Fibroblast of skin of right quadriceps (primary cell): ENCODE measurements at regions not wholly inside any gene's neighbourhood (a gene's known extent, or its start where the extent isn't known, plus 50 kb on each side); places are given as distances from the start of the nearest gene placed in this dataset.
"Not testable (repeated sequence)": the region's sequence is repeated elsewhere in the genome, so short reads cannot be mapped to it uniquely, and the experiment has no call there.

Experiments
- DNase-seq: peaks from one replicate; pipeline ENCODE4 v3.0.0-alpha.2; 2013

DNA sequence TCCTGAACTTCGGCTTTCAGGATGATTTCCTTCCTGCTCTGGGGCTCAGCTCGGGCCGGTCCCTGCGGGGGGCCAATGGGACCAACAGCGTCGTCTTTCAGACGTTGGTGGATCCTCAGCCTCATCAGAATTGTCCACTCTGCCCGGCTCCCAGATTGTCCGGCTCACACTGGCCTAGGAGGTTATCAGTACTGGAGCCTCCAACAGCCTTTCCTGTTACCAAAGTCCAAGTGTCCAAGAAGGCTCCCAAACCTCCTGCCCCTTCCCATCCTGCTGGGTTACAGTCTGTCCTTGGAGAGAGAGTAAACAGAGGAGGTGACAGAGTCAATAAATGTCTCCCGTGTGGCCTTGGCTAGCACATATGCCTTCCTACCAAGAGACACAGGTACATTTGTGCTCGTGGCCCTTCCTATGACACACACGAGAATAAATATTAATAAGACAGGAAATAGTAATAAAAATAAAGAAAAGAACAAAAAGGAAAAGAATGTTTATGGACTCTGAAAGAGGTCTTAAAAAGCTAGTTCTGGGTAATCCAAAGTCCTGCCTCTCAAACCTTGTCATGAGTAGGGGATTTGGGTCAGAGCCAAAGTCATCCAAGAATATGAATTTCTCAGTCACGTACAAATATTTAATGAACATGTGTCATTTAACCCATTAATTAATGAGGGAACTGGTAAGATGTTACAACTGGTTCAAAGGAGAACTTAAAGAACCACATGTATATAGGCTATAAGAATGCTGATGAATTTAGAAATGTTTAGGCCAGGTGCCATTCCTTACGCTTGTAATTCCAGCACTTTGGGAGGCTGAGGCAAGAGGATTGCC, 80.8 kb upstream of the SLC2A1 start:
- no peak for DNase-seq

DNA sequence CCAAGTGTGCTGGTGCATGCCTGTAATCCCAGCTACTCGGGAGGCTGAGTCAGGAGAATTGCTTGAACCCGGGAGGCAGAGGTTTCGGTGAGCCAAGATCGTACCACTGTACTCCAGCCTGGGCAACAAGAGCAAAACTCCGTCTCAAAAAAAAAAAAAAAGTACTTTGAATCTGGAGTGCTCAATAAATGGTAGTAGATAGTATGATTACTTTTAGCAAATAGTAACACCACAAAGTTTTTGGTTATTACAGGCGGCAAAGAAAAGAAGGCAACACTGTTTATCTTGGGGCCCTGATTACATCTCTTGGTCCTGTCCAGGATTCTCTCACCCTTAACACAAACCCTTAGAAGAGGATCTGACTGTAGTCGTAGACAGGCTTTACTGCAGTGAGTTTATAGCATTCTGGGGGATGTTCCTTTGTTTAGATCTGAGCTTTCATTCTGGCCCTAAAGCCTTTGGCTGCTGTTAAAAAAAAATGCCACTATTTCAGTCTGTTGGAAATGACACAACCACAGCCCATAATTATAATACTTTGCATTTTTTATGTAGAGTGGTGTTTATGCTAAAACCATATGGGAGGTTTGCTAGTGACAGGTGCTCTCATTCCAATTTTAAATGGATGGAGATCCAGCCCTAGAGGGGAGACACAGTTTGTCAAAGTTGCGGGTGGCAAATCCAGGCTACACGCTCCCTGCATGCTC, 79.7 kb upstream of the SLC2A1 start:
- DNase-seq: no peak

DNA sequence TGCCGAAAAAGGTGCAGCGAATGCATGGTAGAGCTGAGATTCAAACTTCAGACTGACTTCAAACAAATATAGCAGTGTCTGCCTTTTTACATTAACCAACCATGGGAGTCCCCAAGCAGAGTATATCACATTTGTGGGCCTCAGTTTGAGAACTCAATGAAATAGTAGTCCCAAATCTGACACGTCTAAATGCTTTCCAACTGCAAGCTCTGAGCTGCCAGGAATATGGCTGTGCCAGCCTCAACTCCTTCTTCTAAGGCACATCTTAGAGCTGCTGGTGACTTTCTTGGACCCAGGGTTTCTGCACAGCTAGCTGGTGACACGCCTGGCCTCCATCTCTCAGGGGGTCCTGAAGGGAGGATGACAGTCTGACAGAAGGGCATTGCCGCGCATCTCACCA, 78.8 kb upstream of the SLC2A1 start:
- DNase-seq: no peak

DNA sequence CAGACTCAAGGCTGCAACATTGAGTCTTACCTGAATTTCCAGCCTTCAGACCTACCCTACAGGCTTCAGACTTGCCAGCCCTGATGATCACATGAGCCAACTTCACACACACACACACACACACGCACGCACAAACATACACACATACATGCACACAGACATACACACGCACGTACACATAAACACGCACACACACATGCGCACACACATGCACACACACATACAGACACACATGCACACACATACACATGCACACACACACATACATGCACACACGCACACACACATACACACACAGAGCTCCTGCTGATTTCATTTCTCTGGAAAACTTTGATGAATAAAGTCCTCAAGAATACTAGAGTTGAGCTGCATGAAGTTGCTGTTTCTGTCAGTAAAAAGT, 78.3 kb upstream of the SLC2A1 start:
- DNase-seq: no peak

DNA sequence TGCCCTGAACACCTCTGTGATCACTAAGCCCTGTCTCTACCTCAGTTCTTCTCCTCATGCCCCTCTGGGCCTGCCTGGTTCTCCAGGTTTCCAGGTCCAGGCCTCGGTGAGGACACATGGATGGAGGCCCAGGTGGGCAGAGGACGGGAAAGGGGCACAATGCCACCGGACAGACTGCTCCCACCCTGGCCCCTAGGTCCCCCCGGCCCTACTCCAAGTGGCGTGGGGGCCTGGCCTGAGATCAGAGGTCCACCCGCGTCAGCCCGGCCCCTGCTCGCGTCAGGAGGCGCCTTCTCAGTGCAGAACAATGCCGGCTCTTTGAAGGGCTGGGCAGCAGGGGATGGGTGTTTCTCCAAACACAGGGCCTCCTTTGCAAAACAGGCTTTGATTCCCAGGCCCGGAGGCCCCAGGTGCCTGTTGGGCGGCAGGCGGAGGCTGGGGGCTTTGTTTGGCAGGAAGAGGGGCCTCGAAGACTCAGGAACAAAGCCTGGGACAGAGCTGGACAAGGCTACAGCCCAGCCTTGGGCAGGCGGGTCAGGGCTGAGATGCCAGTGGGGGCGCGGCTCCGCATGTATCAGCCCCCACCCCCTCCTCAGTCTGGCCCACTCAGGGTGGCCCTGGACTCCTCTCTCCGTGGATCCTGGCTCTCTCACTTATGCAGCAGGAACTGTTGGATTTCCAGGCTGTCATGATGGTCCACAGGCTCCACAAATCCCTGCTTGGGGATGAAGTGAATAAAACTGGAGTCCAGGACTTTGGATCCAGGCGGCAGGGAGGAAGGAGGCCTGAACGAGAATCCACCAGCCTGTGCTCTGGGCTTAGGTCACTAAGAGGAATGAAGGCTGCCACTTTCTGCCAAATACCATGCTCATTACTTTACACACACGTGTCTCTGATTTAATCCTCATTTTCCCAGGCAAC, 77.4 kb upstream of the SLC2A1 start:
- no peak for DNase-seq

DNA sequence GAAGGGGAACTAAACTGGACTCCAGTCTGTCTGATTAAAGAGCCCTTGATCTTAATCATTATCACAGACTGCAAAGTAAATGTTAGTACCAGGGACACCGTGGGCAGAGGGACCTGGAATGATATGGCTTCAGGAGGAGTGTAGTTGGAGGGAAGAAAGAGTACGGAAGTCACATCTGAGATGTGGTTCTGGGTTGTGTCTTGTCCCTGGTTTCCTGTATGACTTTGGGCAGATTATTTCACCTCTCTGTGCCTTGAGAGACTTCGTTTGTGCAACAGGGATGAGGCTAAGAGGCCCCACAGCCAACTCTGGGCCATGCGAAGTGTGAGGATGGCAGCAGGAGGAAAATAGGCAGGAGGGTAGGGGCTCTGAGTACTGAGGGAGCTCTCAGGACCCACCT, 76.1 kb upstream of the SLC2A1 start:
- no peak for DNase-seq

DNA sequence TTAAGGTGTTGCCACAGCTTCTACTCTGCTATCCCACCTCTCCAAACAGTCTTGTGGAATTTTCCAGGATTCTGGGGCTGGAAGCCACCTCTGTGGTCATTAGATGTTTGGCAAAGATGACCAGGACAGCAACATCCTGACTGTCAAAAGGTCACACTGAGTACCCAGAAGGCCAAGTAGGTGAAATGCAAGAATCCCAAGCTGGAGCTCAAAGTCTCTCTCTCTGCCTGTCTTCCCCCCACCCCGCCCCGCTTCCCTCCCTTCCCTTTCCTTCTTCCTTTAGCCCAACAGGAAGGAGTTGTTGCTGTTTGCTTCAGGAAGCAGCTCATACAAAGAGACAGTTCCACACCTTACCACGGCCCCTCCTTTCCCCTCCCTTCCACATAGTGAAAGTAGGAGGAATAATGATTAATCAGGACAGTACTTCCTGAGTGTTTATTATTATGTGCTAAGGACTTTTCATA, 75.6 kb upstream of the SLC2A1 start:
- no peak for DNase-seq

DNA sequence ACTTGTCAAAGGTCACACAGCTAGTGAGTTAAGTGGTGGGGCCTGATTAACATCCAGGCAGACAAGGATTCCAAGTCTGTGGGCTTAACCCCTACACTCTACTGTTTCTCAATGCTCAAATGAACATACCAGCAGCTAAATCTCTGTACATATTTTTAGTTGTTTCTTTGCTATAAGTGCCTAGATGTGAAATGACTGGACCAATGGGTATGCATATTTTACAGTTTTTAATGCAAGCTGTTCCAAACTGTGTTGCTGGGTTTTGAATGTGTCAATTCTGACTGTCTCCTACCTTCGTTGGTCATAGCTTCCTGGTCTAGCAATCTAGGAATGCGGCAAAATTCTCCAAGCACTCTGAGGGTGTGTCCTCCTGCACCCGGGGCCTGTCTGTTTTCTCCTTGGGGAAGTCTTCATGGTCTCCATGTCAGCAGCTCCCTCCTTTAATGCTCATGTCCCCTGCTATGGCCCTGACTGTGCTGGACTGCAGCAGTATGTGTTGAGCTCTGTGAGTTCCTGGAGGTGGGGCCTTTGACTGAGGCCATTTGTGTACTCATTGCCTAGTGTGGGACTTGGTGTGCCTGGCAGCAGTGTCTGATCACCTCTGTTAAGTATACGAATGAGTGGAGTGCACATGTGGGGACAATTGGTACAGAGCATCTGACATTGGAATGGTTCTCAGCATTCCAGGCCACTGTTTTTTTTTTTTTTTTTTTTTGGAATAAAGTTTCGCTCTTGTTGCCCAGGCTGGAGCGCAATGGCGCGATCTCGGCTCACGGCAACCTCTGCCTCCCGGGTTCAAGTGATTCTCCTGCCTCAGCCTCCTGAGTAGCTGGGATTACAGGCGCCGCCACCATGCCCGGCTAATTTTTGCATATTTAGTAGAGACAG, 72.9 kb upstream of the SLC2A1 start:
- no peak for DNase-seq

DNA sequence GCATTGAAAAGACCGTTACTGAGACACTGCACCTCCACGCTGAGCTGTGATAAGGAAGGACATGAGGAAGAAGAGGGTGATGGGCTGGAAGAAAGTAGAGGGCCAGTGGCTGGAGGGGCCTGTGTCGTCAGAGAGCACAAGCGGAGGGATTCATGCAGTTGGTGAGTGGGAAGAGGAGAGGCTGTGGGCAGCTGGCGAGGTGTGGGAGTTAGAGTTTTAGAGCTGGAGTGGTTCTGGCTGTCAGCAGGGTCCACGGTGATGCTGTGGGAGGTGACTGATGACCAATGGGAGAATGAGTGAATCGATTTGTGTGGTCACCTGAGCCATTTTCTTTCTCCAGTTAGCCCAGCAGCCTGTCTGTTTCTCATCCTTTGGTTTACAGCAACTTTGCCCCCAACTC, 66.2 kb upstream of the SLC2A1 start:
- no peak for DNase-seq

DNA sequence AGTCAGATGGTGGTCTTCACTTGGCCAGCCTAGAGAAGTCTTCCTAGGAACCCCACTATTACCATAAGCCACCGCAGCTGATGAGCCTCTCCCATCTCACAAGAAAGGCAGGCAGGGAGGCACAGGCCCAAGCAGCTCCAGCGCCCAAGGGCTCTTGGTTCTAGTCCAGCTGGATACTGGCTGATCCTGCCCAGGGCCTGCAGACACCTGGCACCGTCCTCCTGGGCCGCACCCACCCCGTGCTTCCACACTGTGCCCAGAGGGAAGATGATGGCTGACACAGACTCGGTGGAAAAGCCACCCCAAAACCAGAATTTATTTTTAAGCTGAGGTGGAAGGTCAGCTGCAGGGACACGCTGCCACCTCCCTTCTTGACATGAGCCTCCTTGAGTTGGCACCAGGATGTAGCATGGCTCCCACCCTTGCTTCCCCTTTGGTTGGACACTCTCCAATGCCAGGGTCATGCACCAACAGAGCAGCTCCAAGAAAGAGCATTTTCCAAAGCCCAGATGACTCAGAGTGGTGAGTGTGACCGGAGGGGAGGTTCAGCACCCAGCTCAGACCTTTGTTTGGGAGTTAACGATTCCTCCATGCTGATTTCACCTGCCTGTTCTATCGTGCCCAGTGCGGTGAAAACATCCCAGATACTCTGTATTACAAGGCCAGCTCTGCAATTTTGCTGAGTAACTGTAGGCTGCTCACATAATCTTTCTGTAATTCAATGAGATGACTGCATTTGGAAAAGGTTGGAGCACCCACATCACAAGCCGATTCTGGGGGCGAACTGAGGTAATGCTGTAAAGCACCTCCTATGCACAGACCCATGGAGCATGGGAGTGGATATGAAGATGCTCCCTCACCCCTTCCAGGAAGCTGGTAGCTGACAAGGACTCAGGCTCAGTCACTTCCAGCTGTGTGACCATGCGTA, 63.1 kb upstream of the SLC2A1 start:
- no peak for DNase-seq

DNA sequence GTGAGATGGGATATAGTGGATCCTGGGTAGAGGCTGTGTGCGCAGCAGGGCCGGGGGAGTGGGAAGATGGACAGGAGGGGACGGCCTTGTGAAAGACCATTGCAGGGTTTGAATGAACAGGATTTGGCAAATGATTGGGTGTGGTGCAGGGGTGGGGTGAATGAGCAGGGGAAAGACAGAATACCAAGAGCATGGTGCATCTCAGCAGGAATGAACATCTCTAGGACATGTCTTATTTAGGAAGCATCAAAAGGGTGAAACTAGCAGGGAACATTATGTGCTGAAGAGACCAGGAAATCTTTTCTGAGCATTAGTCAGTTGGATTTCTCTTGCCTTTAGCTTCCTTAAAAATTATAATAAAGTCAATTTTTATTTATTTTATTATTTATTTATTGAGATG, 60.6 kb upstream of the SLC2A1 start:
- DNase-seq: no peak

DNA sequence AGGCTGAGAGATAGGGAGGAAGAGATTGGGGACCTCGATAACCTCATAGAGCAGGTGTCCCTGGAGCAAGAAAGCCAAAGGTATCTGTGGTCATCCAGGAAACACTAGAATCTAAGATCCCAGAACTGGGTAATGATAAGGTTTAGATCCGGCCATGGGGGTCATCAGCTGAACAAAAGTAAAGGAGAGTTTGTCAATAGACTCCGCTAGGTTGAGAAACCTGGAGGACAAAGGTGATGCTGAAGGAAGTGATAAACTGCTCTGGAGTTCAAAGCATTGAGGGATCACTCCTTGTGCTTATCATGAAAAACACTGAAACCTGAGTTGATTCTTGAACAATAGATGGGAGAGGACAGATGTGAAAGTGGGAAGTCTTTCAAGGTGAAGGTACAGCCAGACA, 59.5 kb upstream of the SLC2A1 start:
- DNase-seq: no peak

DNA sequence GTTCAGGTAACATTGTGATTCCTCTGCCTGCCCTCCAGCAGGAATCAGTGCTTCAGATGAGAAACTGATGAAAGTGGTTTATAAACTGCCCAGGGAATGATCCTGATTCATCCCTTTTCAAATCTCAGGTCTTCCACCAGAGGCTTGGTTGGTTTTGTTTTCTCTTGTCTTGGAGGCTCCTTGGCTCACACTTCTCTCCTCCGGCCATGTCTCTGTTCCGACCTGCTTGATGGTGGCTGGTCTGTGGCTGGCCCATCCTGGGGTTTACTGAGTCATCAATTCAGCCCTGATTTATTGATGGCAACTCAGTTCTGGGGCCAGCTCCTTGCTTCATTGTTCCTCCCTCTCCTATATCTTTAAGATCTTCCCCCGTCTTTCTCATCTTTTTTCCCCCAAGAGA, 56.6 kb upstream of the SLC2A1 start:
- no peak for DNase-seq

DNA sequence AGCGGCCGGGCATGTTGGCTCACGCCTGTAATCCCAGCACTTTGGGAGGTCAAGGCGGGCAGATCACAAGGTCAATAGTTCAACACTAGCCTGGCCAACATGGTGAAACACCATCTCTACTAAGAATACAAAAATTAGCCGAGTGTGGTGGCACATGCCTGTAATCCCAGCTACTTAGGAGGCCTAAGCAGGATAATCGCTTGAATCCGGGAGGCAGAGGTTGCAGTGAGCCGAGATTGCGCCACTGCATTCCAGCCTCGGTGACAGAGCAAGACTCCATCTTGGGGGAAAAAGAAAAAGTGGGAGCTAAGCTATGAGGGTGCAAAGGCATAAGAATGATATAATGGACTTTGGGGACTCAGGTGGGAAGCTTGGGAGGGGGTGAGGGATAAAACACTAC, 55.9 kb upstream of the SLC2A1 start:
- not testable (repeated sequence) for DNase-seq

DNA sequence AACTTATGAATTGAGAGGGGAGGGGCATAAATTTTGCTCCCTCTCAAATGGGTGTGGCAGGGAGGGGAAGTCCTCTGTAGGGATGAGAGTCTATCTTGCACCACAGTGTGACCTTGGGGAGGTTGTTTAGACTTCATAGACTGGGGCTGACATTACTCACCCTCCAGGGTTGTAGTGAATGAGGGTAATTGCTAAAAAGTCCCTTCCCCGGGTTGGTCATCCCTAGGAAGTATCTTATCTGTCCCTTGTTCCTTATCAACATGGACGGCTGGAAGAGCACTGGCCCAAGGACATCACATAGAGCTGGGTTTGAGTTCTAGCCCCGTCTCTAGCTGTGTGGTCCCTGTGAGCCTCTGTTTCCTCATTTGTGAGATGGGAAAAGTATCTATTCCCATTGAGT, 52.4 kb upstream of the SLC2A1 start:
- no peak for DNase-seq

DNA sequence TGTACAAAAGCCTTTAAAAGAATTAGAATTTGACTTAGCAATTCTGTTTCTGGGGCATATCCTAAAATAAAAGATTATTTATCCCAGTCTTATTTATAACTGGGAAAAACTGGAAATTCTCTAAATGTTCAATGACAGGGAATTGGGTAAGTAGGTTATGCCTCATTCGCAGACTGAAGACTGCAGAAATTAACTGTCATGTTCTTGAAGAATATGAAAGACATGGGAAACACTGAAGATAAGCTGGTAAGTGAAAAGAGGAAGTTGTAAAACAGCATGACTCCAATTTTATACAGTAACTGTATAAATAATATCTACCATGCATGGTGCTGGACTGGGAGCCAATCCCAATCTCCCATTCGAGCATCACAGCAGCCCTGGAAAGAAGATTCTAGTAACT, 50.6 kb upstream of the SLC2A1 start:
- no peak for DNase-seq

DNA sequence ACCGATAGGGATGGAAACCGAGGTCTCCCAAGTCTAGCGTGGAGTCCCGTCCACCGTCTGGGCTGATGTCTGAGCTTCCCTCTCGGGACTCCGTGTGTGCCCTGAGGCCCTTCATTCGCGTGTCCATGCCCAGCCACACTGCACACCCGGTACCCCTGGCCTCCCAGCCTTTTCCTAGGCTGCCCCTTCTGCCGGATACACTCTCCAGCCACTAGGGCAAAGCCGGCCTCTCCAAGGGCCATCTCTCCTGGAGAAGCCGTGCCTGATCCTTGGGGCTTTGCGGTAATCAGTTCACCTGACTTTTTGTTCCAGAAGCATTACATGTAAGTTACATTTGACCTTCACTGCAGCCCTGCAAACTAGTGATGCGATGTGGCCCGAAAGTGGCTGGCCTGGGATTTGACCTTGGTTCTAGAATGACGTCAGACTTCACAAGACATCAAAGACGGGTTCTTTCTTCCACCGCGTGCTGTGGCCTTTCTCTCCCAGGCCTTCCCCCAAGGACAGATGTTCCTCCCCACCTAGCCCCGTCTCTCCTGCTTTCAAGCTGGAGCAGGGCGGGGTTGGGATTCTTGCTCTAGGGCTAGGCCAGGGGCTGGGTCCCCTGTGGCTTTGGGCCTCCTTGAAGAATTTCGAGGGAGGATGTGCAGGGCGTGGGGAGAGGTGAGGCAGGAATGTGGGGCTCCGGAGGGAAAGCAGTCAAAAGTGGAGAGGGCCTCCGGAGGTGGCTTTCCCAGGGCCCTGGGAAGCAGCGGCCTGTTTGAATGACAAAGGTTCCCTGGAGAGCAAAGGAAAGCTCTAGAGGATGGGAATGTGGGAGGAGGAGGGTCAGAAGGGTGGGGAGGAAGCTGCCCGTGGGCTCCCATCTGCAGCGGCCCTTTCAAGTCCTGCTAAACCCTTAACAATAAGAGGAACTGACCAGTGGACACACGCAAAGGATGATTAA, 49.7 kb upstream of the SLC2A1 start:
- DNase-seq: no peak
